Activated T-cell treated with anti-CD3 and anti-CD28 coated beads for 24 hours (primary cell): ENCODE measurements at regions not wholly inside any gene's neighbourhood (a gene's known extent, or its start where the extent isn't known, plus 50 kb on each side); places are given as distances from the start of the nearest gene placed in this dataset.
A peak's percentile ranks its signal among the peaks of the same experiment; 100 is the strongest.

Source experiments
- DNase-seq: peaks from one replicate; pipeline ENCODE4 v3.0.0-alpha.2; 2020; ENCODE audit warnings: low read depth

DNA sequence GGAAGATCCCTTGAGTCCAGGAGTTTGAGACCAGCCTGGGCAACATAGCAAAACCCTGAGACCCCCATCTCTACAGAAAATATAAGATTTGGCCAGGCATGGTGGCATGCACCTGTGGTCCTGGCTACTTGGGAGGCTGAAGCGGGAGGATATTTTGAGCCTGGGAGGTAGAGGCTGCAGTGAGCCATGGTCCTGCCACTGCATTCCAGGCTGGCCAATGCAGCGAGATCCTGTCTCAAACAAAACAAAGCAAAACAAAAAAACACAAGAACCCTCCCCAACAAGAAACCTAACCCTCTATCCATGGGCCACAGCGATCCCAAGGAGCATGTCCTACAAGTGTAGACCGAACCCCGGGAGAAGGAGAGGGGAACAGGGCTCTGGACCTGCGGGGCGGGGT, 133.3 kb downstream of the MGAT5B start:
- DNase-seq, result no peak

GRCh38 chr17:77002103-77003045, 134.2 kb downstream of the MGAT5B start:
- DNase-seq, result no peak

- DNase-seq, result no peak
Observed at GRCh38 chr17:77003699-77004098, 135.5 kb downstream of the MGAT5B start.

- no peak for DNase-seq
Observed at GRCh38 chr17:77006971-77007649, 133.7 kb upstream of the SEC14L1 start.

DNA sequence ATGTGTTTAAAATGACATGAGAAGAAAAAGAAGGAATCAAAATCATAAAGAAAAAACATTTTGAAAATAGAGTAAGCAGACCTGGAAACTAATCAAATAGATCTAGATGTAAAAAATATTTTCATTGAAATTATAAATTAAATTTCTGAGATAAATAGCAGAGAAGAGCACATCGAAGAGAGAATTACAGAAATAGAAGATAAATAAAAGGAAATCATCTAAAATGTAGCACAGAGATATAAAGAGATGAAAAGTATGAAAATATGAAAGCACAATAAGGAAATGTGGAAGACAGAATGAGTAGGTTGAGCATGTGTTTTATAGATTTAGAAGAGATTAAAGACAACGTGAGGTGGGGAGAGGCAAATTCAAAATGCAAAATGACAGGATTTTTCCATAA, 130.9 kb upstream of the SEC14L1 start:
- DNase-seq, result no peak

DNA sequence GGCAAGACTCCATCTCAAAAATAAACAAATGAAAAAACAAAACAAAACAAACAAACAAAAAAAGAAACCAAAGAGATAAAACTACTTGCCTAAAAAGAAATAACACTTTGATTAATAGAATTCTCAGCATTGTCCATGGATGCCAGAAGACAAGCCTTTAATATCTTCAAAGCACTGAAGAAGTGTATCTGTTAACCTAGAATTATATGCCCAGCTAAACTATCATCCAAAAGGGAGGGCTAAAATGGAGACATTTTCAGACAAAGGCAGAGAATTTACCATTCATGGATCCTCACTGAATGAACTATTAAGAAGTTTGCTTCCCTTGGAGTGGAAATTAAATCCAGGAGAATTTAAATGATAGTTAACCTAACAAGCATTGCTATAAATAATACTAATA, 130.1 kb upstream of the SEC14L1 start:
- no peak for DNase-seq

DNA sequence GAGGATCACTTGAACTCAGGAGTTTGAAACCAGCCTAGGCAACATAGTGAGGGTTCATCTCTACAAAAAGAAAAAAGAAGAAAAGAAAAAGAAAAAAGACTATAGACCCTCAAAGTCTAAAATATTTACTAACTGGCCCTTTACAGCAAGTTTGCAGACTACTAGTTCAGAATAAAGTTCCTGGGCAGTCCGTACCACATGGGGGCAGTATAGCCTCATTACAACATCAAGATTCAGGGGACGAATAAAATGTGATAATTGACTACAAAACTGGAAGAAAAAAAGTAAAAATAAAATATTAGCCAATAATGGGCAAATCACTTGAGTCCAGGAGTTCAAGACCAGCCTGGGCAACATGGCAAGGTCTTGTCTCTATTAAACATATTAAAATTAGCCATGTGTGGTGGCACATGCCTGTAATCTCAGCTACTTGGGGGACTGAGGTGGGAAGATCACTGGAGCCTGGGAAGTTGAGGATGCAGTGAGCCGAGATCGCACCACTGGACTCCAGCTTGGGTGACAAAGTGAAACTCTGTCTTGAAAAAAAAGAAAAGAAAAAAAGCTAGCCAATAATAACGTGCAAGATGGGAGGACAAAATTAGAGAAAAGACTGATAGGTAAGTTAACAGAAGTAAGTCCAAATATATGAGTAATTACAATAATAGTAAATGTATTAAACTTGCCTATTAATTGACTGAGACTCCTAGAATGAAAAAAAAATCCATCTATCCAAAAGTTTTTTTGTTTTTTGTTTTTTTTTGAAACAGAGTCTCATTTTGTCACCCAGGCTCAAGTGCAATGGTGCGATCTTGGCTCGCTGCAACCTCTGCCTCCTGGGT, 129.4 kb upstream of the SEC14L1 start:
- peak; percentile 37 for DNase-seq

- DNase-seq, result no peak
Observed at GRCh38 chr17:77018504-77018903, 122.3 kb upstream of the SEC14L1 start.

DNA sequence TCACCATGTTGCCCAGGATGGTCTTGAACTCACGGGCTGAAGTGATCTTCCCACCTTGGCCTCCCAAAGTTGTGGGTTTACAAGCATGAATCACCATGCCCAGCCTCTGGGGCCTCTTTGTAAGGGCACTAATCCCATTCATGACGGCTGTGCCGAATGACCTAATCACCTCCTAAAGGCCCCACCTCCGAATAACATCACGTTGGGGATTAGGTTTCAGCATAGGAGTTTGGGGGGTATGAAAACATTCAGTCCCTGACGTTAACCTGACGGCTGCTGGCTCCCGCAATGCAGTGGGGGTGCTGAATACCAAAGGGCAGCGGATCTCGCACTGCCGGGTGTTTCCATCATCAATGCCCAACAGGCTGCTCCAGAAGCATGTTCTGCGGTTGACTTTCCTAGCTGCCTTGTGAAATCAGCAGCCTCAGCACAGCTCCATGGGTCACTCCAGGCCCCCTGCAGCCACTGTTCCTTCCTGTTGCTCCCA, 120.8 kb upstream of the SEC14L1 start:
- no peak for DNase-seq

GRCh38 chr17:77020973-77021372, 119.8 kb upstream of the SEC14L1 start:
- no peak for DNase-seq

DNA sequence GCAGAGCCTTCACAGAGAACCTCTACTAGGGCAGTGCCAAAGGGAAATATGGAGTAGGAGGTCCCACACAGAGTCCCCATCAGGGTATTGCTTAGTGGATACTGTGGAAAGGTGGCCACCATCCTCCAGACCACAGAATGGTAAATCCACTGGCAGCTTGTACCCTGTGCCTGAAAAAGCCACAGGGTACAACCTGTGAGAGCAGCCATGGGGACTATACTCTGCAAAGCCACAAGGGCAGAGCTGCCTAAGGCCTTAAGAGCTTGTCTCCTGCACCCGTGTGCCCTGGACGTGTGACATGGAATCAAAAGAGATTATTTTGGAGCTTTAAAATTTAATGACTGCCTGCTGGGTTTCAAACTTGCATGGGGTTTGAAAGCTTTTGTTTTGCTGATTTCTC, 118.0 kb upstream of the SEC14L1 start:
- DNase-seq, result no peak

DNA sequence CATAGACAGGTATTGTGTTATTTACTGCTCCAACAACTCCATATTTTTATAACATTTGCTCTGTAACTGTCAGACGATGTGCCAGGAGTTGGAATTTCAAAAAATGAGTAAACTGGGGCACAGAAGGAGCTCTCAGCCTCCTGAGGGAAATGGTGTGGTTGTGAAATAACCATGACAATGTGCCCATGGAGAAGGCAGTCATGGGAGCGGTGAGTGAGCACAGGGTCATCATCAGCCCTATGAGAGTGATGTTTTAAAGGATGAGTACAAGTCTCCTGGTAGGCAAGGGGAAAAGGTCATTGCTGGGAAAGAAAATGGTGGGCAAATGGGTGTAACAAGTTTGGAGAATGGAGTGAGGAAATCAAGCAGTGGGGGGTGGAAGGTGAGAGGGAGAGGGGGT, 115.0 kb upstream of the SEC14L1 start:
- no peak for DNase-seq

GRCh38 chr17:77027271-77027889, 113.4 kb upstream of the SEC14L1 start:
- DNase-seq, result no peak

- no peak for DNase-seq
Observed at GRCh38 chr17:77028900-77029299, 111.9 kb upstream of the SEC14L1 start.

DNA sequence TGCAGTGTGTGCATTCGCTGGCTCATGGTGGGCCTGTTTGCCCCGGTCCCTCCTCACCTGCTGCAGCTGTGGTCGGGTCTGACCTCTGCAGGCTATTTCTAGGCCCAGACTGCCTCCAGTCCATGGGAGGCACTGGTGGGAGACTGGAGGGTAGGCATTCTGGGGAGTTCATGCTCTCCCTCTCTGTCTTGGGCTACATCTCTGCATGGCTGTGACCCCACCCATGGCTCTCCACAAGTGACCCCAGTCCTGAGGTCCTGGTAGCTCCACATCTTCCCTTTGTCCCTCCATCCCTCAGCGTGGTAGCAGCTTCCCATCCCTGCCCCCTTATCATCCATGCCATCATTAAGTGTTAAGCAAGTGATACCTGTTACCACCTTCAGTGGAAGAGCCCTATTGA, 107.8 kb upstream of the SEC14L1 start:
- DNase-seq, result no peak

GRCh38 chr17:77033892-77034404, 106.8 kb upstream of the SEC14L1 start:
- DNase-seq, result no peak

DNA sequence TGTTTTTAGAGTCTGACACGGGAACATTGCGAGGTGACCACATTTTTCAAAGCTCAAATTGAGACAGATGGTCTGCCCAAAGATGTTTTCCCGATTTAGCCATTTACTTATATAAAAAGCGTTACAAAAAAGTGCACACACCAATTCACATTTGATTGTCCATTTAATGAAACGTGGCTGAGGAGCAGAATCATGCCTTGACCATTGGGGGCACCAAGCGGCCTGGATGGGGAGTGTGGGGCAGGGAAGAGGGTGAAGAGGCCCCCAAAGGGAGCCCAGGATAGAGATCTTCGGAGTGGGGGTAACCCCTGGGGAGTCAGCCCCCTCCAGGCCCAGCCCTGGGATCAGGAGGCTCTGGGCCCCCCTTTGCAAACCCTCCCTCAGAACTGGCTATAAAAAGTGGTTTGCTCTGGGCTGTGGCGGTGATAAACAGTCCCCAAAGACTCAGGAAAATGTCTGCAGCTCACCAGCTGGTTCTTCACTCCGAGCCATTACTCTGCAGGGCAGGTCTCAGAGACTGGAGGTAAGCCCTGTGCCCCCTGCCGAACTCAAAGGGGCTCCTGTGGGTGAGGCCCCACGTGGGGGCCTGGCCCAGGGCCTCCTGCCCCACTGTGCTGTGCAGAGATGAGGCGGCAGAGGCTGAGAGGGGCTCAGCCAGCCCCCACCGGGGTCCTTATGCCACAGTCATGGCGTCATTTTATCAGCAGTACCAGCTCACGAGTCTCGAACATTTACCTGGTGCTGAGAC, 105.9 kb upstream of the SEC14L1 start:
- no peak for DNase-seq

DNA sequence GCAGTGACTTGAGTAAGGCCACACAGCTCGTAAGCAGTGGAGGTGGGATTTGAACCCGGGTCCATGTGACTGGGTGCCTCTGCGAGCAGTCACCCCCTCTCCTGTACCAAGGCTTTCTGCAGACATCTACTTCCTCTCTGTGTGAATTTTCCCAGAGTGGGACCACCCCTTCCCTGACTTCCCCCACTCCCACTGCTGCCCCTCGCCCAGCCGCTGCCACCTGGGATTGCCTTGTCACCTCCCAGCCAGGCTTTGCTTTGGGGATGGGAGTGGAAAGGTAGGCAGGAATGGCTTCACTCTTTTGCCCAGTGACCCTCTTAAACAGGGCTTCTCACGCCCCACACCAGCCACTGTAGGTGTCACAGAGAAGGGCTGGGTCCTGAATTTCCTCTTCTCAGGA, 105.2 kb upstream of the SEC14L1 start:
- DNase-seq, result no peak

DNA sequence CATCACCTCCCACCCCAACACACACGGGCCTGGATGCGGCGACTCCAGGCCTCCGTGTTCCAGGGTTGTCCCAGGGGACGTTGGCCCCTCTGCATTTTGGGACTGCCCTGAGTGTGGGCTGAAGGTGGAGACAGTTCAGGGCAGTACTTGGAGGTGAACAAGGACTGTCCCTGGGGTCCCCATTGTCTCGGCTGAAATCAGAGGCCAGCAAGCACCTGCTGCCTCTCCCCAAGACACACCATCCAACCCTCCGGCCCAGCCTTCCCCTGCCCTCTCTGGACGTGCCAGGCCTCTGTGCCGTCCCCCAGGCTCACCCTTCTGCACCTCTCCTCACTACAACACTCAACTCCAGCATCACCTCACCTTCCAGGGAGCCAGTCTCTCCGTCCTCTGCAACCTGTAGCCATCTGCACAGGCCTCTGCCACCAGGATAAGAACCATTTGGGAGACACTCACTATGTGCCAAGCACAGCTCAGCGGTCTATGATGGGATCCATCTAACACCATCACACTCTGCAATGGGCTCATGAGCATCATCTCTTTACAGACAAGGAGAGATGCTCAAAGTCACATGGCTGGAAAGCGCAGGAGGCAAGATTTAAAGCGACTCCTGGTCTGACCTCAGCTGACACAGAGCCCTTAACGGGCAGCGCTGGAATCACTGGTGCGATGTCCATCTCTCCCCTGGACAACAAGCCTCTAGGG, 104.5 kb upstream of the SEC14L1 start:
- no peak for DNase-seq

DNA sequence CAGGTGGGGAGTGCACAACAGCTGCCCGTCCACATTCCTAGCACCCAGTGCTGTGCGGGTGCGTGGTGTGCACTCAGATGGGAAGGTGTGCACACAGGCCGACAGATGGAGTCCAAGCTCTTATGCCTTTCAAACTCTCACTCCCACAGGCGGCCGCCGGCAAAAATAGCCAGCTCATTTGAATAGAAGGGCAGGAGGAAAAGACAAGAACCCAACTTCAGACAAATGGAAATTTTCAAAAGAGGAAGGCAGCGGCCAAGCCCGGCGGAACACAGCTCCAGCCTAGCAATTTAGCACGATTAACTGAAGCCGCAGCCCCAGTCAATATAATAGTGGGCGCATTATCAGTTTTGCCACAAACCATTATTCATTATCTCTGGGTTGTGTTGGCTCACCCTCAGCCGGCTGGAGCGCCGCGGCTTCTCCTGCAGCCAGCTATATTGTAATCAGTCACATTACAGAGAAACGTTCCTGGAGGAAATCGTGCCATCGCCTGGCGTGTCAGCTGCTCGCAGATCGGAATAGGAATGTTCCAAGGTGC, 103.9 kb upstream of the SEC14L1 start:
- DNase-seq, result no peak
